Activated naive CD8-positive, alpha-beta T cell treated with anti-CD3 and anti-CD28 coated beads, Interleukin-2, amount 10 ng/mL, durations not matched to agents 7 days and 5 days (primary cell): ENCODE measurements at regions not wholly inside any gene's neighbourhood (a gene's known extent, or its start where the extent isn't known, plus 50 kb on each side); places are given as distances from the start of the nearest gene placed in this dataset.
A peak's percentile ranks its signal among the peaks of the same experiment; 100 is the strongest.
"Not testable (repeated sequence)": the region's sequence is repeated elsewhere in the genome, so short reads cannot be mapped to it uniquely, and the experiment has no call there.

Experiments
- ATAC-seq: fragments of 150-1000 bp; cut with Tn5 transposase; one replicate; pipeline ENCODE4 v1.10.0; 2021; ENCODE audit warnings: low read depth, moderate library complexity
- POLR2A ChIA-PET: fragments of 350-600 bp; sonication (Branson Sonifier 250); formaldehyde crosslinking; loops from one replicate; lab custom pipeline; 2021; ENCODE audit warnings: antibody characterized with exemption; lab: Charles Lee
- DNase-seq: peaks from one replicate; pipeline ENCODE4 v3.0.0; 2021
- H3K27ac Mint-ChIP-seq: one replicate; pipeline ENCODE4 v1.8.0; 2022; ENCODE audit warnings: mild to moderate bottlenecking, mixed read lengths
- H3K27me3 Mint-ChIP-seq: one replicate; pipeline ENCODE4 v1.8.0; 2022; ENCODE audit warnings: mild to moderate bottlenecking, moderate library complexity, mixed read lengths
- H3K36me3 Mint-ChIP-seq: one replicate; pipeline ENCODE4 v1.8.0; 2021; ENCODE audit warnings: mild to moderate bottlenecking, mixed read lengths
- H3K4me1 Mint-ChIP-seq: one replicate; pipeline ENCODE4 v1.8.0; 2021; ENCODE audit warnings: mixed read lengths
- H3K4me3 Mint-ChIP-seq: one replicate; pipeline ENCODE4 v1.8.0; 2022; ENCODE audit warnings: mild to moderate bottlenecking, moderate library complexity, mixed read lengths
- H3K9me3 Mint-ChIP-seq: one replicate; pipeline ENCODE4 v1.8.0; 2021; ENCODE audit warnings: mixed read lengths

DNA sequence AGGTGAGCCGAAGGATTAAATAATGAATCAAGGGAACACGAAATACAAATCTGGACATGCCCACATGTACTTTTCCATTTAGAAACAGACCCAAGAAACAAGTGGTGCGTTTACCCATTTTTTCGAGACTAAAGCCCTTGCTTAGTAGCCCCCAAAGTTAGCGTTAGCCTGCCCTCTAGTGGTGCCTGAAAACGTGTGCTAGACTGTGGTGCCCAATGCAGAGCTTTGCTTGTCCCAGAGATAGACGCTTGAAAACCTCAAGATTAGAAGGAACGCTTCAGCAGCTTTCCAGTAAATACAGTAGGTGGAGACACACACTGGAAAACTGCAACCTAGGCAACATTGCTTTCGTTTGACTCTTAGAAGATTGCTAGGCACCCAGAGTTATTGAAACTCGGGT, 197.0 kb downstream of the TP53TG3F start:
- POLR2A ChIA-PET, H3K27ac Mint-ChIP-seq, H3K36me3 Mint-ChIP-seq, DNase-seq, H3K4me3 Mint-ChIP-seq, H3K9me3 Mint-ChIP-seq, H3K4me1 Mint-ChIP-seq, H3K27me3 Mint-ChIP-seq: not testable (repeated sequence)
- ATAC-seq, result peak; percentile 68

DNA sequence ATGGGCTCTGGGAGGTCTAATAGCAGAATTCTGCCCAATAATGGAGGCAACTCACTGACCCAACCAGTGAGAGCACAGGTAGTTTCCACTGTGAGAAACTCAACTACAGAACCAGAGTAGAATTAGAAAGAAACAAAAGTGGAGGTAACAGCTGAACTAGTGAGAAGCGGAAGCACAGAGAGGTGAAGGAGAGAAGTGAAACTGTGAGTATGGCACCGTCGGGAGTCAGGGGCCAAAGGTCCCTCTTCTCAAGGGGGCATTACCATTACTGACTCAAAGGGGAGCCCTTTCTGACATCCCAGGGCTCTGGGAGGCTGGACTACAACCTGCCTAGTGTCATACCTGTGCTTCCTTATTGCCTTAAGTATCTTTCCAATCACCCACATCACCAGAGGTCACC, 198.3 kb downstream of the TP53TG3F start:
- H3K4me3 Mint-ChIP-seq, H3K27ac Mint-ChIP-seq, POLR2A ChIA-PET, DNase-seq, H3K27me3 Mint-ChIP-seq, H3K4me1 Mint-ChIP-seq, H3K9me3 Mint-ChIP-seq, H3K36me3 Mint-ChIP-seq, ATAC-seq: not testable (repeated sequence)

DNA sequence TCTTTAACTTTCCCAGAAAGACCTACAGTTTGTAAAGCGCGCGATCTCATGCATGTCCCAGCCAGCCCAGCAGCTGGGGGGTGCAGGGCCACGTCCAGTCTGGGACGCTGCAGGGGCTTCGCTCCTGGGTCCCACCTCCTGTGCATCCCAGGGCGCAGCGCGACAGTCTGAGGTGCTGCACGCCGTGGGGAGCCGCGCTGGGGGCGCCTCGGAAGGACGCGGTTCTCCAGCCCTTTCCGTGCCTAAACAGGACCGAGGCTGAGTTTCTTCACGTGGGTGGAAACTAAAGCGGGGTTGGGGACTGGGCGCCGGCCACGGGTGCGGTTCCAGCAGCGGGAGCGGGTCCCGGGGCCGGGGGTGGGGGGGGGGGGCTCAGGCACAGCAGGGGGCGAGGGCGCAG, 221.4 kb downstream of the TP53TG3F start:
- DNase-seq, H3K4me3 Mint-ChIP-seq, H3K27me3 Mint-ChIP-seq, ATAC-seq, H3K4me1 Mint-ChIP-seq, H3K9me3 Mint-ChIP-seq, H3K27ac Mint-ChIP-seq, POLR2A ChIA-PET, H3K36me3 Mint-ChIP-seq: not testable (repeated sequence)

DNA sequence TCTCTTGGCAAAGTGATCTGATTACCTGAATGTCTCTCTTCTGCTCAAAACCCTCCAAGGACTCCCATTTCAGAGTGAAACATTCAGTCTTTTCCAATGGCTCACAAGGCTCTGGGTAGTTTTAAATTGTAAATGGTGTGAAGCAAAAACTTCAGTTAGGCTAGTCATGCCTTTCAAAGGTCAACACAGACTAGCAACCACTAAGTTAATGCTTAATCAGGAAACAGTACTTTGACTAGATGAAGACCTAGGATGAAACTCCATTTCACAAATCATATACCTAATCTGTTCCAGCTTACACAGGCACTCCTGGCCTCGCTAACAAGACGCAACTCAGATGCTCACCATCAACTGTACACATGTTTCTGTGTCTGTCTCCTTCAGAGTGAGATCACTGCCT, 240.9 kb downstream of the TP53TG3F start:
- H3K4me1 Mint-ChIP-seq, H3K27me3 Mint-ChIP-seq, H3K36me3 Mint-ChIP-seq, H3K4me3 Mint-ChIP-seq, DNase-seq, ATAC-seq, POLR2A ChIA-PET, H3K9me3 Mint-ChIP-seq, H3K27ac Mint-ChIP-seq: not testable (repeated sequence)

DNA sequence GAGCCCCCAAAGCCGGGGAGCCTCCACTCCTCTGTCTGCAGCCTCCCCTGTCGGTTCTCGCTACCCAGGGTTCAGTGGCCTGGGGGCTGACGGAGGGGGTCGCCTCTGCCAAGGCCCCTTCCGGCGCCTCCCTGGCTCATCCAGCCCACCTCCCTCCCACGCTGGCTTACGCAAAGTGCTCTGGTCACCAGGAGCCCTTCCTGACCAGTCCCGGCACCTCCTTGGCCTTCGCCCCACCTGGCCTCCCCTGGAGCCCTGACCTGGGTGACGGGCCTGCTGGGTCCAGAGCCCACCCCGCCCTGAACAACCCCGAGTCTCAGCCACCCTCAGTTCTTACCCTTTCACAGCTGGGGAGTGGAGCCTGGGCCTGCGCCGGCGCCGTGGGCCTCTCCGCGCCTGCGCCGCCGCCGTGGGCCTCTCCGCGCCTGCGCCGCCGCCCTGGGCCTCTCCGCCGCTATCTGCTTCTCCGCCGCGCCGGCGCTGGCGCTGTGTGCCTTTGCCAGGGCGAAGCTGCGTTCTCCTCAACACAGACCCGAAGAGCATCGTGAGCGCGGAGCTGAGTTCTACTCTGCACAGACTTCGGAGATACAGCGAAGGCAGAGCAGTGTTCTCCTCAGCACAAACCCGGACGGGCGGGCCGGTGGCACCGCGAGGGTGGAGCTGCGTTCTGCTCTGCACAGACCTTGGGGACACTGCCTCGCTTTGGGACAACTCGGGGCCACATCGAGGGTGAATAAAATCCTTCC, 247.6 kb downstream of the TP53TG3F start:
- not testable (repeated sequence) for ATAC-seq

DNA sequence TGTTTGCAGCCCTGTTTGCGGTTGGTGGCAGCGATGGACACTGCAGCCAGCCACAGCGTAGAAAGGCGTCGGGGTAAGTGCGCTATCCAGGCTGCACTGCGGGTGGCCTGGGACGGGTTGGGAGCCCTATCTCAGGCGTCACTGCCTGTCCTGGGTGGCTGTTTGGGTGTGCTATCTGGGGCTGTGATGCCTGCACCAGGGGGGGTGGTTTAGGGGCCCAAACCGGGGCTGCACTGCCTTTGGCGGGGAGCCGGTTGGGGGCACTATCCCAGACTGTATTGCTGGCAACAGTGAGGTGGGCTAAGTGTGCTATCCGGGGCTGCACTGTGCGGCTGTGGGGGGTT, 248.2 kb downstream of the TP53TG3F start:
- H3K9me3 Mint-ChIP-seq, H3K27me3 Mint-ChIP-seq, ATAC-seq, POLR2A ChIA-PET, H3K4me3 Mint-ChIP-seq, H3K36me3 Mint-ChIP-seq, DNase-seq, H3K4me1 Mint-ChIP-seq, H3K27ac Mint-ChIP-seq: not testable (repeated sequence)

More for the DNA sequence above, 247.6 kb downstream of the TP53TG3F start:
- H3K27ac Mint-ChIP-seq, H3K4me1 Mint-ChIP-seq, H3K27me3 Mint-ChIP-seq, H3K4me3 Mint-ChIP-seq, DNase-seq, POLR2A ChIA-PET, H3K36me3 Mint-ChIP-seq, H3K9me3 Mint-ChIP-seq: not testable (repeated sequence)

DNA sequence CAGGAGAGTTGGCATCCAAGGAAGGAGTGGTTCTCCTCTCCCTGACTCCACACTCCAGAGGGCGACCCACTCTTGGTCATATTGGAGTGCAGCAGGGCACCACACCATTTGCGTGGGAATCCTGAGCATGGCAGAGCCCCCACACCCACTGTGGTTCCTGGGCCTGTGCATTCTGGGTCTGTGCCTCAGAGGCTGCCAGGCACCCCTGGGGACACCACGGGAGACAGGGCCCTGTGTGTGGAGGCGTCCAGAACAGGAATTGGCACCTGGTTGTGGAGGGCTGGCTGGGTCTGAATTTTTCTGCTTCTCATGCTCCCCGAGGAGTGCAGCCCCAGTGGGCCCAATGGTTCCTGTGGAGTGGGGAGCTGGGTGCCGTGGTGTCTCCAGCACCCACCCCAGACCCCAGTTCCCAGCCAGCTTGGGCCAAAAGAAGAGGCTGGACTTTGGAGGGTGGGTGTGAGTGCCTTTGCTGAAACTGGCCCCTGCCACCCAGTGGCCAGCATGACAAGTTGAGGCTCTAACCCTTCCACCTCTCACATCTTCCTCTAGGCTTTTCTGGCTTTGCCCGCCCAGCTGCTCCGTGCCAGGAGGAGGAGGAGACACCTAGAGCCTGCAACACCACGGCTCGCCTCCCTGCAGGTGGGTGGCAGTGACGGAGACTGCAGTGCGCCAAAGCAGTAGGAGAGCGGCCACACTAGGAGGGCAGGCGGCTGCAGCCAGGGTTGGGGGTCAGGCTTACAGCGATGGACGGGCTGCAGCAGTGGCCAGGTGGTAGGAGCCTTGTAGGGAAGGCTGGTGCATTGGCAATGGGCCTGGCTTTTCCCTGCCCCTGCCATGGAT, 250.7 kb downstream of the TP53TG3F start:
- H3K4me3 Mint-ChIP-seq, H3K36me3 Mint-ChIP-seq, ATAC-seq, H3K27ac Mint-ChIP-seq, POLR2A ChIA-PET, H3K27me3 Mint-ChIP-seq, DNase-seq, H3K9me3 Mint-ChIP-seq, H3K4me1 Mint-ChIP-seq: not testable (repeated sequence)

DNA sequence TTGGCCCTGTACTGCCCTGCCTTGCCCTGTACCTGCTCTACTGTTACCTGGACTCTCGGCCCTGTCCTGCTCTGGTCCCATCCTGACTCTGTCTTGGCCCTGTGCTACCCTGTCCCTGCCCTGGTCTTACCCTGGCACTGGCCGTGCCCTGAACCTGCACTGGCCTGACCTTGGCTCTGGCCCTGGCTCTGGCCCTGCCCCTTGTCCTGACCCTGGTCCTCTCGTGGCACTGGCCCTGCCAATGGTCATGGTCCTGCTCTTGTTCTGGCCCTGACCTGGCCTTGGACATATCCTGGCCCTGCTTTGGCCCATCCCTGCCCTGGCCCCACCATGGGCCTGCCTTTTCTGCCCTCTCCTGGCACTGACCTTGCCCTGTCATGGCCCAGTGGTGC, 251.3 kb downstream of the TP53TG3F start:
- POLR2A ChIA-PET, H3K27me3 Mint-ChIP-seq, ATAC-seq, H3K27ac Mint-ChIP-seq, H3K4me1 Mint-ChIP-seq, DNase-seq, H3K36me3 Mint-ChIP-seq, H3K9me3 Mint-ChIP-seq, H3K4me3 Mint-ChIP-seq: not testable (repeated sequence)

DNA sequence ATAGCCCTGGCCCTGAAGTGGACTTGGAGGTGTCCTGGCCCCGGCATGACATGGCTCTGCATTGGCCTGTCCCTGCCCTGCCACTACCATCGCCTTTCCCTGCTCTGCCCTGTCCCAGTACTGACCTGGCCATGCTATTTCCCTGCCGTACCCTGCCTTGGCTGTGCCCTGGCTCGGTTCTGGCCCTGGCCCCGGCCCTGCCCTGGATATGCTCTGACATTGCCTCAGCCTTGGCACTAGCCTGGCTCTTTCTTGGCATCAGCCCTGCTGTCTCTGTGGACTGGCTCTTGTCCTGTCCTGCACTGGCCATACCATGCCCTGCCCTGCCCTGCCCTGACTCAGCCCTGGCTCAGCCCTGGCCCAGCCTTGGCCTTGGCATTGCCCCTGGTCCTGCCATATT, 252.2 kb downstream of the TP53TG3F start:
- H3K27me3 Mint-ChIP-seq, H3K4me3 Mint-ChIP-seq, ATAC-seq, POLR2A ChIA-PET, H3K9me3 Mint-ChIP-seq, H3K4me1 Mint-ChIP-seq, H3K36me3 Mint-ChIP-seq, DNase-seq, H3K27ac Mint-ChIP-seq: not testable (repeated sequence)

DNA sequence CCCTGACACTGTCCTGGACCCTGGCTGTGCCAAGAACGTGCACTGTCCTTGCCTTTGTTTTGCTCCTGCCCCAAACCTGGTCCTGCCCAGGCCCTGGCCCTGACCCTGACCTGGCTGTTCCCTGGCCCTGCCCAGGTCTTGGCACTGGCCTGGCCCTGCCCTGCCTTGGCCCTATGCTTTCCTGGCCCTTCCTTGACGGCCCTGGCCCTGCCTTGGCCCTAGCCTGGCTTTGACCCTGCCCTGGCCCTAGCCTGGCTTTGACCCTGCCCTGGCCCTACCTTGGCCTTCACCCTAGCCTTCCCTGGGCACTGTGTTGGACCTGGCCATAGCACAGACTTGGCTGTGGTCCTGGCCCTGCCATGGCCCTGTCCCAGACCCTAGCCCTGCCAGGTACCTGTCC, 252.9 kb downstream of the TP53TG3F start:
- POLR2A ChIA-PET, H3K36me3 Mint-ChIP-seq, H3K4me3 Mint-ChIP-seq, H3K9me3 Mint-ChIP-seq, H3K27ac Mint-ChIP-seq, H3K27me3 Mint-ChIP-seq, H3K4me1 Mint-ChIP-seq, ATAC-seq, DNase-seq: not testable (repeated sequence)

DNA sequence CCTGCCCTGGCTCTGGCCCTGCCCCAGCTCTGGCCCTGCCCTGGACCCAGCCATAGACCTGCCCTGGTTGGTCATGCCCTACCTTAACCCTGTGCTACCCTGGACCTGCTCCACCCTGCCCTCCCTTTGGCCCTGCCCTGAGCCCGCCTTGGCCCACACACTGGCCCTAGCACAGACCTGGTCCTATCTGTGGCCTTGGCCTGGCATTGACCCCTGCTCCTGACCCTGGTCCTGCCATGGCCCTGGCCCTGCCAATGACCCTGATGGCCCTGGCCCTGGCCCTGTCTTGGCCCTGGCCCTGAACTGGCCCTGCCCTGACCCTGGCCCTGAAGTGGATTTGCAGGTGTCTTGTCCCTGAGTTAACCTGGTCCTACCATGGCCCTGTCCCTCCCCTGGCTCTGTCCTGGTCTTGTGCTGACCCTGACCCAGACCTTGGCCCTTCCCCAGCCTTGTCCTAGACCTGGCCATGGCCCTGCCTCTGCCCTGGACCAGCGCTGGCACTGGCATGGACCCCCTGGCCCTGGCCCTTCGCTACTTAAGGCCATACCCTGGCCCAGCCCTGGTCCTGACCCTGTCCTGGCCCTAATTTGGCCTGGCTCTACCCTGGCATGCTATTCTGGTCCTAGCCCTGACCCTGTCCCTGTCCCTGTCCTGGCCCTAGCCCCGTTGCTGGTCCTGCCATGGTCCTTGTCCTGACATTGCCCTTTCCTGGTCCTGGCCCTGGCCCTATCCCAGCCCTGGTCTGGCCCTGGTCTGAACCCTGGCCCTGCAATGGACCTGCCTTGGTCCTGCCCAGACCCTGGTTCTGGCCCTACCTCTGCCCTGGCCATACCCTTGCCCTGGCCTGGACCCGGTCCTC, 253.7 kb downstream of the TP53TG3F start:
- H3K4me1 Mint-ChIP-seq, H3K36me3 Mint-ChIP-seq, H3K9me3 Mint-ChIP-seq, ATAC-seq, H3K27me3 Mint-ChIP-seq, POLR2A ChIA-PET, H3K4me3 Mint-ChIP-seq, DNase-seq, H3K27ac Mint-ChIP-seq: not testable (repeated sequence)

DNA sequence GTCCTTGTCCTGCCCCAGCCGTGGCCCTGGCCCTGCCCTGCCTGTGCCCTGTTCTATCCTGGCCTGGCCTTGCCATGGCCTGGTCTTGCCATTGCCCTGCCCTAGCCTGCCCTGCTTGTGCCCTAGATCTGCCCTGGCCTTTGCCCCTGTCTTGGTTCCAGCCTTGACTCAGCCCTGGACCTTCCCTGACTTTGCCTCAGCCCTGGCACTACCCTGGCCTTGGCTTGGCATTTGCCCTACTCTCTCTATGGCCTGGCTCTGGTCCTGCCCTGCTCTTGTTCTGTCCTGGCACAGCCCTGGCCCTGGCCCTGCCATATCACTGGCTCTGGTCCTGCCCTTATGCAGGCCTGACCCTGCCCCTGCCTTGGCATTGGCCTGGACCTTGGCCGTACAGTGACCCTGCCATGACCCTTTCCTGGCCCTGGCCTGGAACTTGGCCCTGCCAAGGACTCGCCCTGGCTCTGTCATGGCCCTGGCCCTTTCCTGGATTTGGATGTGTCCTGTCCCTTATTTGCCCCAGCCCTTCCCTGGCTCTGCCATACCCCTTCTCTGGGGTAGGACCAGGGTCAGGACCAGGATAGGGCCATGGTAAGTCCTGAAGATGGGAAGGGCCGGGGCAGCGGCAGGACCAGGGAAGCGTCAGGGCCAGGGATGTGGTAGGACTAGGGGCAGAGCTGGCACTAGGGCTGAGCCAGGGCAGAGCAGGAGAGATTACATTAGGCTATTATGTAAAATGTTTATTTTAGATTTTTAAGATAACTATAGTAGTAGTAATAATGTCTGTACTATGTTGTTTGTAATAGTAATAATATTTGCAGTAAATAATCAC, 254.5 kb downstream of the TP53TG3F start:
- H3K4me3 Mint-ChIP-seq, H3K27me3 Mint-ChIP-seq, POLR2A ChIA-PET, ATAC-seq, DNase-seq, H3K4me1 Mint-ChIP-seq, H3K27ac Mint-ChIP-seq, H3K9me3 Mint-ChIP-seq, H3K36me3 Mint-ChIP-seq: not testable (repeated sequence)

DNA sequence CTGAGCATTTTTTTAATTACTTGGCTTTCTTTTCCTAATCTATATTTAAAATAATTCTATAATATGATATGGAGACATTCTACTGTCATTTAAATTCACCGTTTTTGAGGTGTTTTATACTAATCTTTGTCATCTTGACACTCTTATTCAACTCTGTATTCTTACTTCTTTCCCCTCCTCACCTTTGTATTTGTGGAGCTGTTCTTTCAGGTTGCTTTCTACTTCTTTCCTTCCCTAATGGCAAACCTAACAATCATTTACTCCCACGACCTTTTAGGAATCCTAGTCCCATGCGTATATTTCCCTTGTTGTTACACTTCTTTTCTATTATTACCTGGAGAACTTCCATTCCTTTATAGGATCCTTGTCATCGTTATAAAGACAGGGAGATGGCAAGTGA, 271.8 kb downstream of the TP53TG3F start:
- H3K27ac Mint-ChIP-seq, DNase-seq, H3K4me1 Mint-ChIP-seq, H3K9me3 Mint-ChIP-seq, H3K36me3 Mint-ChIP-seq, H3K4me3 Mint-ChIP-seq, ATAC-seq, H3K27me3 Mint-ChIP-seq, POLR2A ChIA-PET: not testable (repeated sequence)
